ENCODE measurements at regions not wholly inside any gene's neighbourhood (a gene's known extent, or its start where the extent isn't known, plus 50 kb on each side); places are given as distances from the start of the nearest gene placed in this dataset.

- TF ChIP-seq USF1 (IDR thresholded peaks at IDR 0.05; ENCODE audit: borderline replicate concordance, low read depth): no peak
- no peak for TF ChIP-seq POLR2AphosphoS5 (IDR thresholded peaks at IDR 0.05; ENCODE audit: low read depth, low read length)
- no peak for TF ChIP-seq EZH2phosphoT487 (IDR thresholded peaks at IDR 0.05; ENCODE audit: borderline replicate concordance, low read depth)
Observed at GRCh38 chr2:106954304-106954703, 68.3 kb upstream of the ST6GAL2 start.

Measured in SK-N-SH (cell line).